Left ventricle myocardium inferior (tissue), 1 donor: ENCODE measurements at regions not wholly inside any gene's neighbourhood (a gene's known extent, or its start where the extent isn't known, plus 50 kb on each side); places are given as distances from the start of the nearest gene placed in this dataset. TPM values are rescaled to one million over a fixed set of nuclear protein-coding genes. Genes with fewer than 3 reads are reported as not detected.
"Not testable (repeated sequence)": the region's sequence is repeated elsewhere in the genome, so short reads cannot be mapped to it uniquely, and the experiment has no call there.

ENCODE experiments used
- DNase-seq: peaks from one replicate; pipeline ENCODE4 v3.0.0-alpha.2; 2020
- H3K27ac ChIP-seq: fragments of 200-600 bp; replicated peaks from 2 replicates; pipeline ENCODE4 v1.8.0; 2021
- H3K27me3 ChIP-seq: fragments of 200-600 bp; 2 replicates; pipeline ENCODE4 v1.8.0; 2021; ENCODE audit warnings: low read depth
- H3K36me3 ChIP-seq: fragments of 200-600 bp; 2 replicates; pipeline ENCODE4 v1.8.0; 2021
- H3K4me1 ChIP-seq: fragments of 200-600 bp; 2 replicates; pipeline ENCODE4 v1.8.0; 2021
- H3K4me3 ChIP-seq: fragments of 200-600 bp; 2 replicates; pipeline ENCODE4 v1.8.0; 2021; ENCODE audit warnings: mild to moderate bottlenecking, moderate library complexity
- H3K9me3 ChIP-seq: fragments of 200-600 bp; replicated peaks from 2 replicates; pipeline ENCODE4 v1.8.0; 2021
- intact Hi-C: fragments of 100-400 bp; cut with micrococcal nuclease; formaldehyde crosslinking; loops from one replicate; pipeline ENCODE4 v1.11.0; 2022
- microRNA-seq: library from miRNA; unstranded; fragments of <30 nt; microRNA quantifications from one replicate; pipeline ENCODE4 v1.2.0, GENCODE V29; 2020
- TF ChIP-seq, protein P1 (sequence below): fragments of 200-600 bp; IDR thresholded peaks from 2 replicates; pipeline ENCODE4 v1.8.0; 2021; ENCODE audit warnings: antibody characterized with exemption, mild to moderate bottlenecking, borderline replicate concordance
- donor health status: DM: no; HTN: yes; CAD: no; lungs with severe emphysema.

DNA sequence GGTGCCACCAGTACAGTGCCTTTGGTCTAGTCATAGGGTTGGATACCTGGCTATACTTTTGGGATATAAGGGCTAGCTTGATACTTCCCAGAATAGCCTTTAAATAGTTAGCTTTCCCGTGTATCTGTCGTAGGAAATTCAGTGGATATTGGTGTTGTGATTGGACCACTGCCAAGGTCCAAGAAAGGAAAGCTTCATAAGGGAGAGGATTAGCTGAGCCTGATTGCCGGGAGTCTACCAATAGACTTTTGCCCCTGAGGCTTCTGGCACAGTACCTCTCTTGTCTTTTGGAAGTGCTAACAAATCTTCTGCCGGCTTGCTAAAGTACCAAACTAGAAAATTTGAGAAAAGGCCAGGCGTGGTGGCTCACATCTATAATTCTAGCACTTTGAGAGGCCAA is 61.1 kb upstream of the XIST start:
- DNase-seq, result no peak
- H3K27ac ChIP-seq, result no peak overlapping the region
- no peaks in the 10 kb centered on the region for H3K36me3 ChIP-seq
- no peaks in the 10 kb centered on the region for H3K4me1 ChIP-seq
- no peaks in the 10 kb centered on the region for H3K9me3 ChIP-seq
- intact Hi-C loops, result no loop called here
- H3K27me3 ChIP-seq, result no peaks in the 10 kb centered on the region
- TF ChIP-seq, protein P1, sequence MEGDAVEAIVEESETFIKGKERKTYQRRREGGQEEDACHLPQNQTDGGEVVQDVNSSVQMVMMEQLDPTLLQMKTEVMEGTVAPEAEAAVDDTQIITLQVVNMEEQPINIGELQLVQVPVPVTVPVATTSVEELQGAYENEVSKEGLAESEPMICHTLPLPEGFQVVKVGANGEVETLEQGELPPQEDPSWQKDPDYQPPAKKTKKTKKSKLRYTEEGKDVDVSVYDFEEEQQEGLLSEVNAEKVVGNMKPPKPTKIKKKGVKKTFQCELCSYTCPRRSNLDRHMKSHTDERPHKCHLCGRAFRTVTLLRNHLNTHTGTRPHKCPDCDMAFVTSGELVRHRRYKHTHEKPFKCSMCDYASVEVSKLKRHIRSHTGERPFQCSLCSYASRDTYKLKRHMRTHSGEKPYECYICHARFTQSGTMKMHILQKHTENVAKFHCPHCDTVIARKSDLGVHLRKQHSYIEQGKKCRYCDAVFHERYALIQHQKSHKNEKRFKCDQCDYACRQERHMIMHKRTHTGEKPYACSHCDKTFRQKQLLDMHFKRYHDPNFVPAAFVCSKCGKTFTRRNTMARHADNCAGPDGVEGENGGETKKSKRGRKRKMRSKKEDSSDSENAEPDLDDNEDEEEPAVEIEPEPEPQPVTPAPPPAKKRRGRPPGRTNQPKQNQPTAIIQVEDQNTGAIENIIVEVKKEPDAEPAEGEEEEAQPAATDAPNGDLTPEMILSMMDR, result no peak
- H3K4me3 ChIP-seq, result no peak overlapping the region

GRCh38 chrX:73911946-73912345 is 59.4 kb upstream of the XIST start:
- intact Hi-C loops, DNase-seq, H3K27me3 ChIP-seq, H3K9me3 ChIP-seq, H3K4me1 ChIP-seq, H3K36me3 ChIP-seq, H3K4me3 ChIP-seq, H3K27ac ChIP-seq: not testable (repeated sequence)

- H3K27me3 ChIP-seq, H3K4me1 ChIP-seq, H3K4me3 ChIP-seq, intact Hi-C loops, H3K36me3 ChIP-seq, H3K27ac ChIP-seq, DNase-seq, H3K9me3 ChIP-seq: not testable (repeated sequence)
These were observed 53.3 kb upstream of the XIST start for GRCh38 chrX:73905749-73906374.

DNA sequence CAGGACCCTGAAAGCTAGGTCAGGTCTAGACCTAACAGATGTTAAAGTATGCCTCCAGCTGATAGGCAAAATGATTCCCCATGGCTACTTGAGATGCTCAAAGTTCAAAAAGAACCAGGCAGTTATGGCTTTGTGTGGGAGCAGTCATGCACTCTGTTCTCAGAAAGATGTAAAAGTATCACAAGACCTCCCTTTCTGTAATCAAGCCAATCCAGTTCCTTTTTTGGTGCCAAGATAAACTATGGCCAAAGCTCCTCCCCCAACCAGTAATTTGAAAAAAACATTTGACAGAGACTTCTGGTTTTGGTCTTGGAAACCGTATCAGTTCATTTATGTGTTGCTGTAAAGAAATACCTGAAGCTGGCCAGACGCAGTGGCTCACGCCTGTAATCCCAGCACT is 51.4 kb upstream of the XIST start:
- no peak for DNase-seq
- Histone ChIP-seq H3K27ac (no peak overlapping the region), H3K27me3 (no peaks in the 10 kb centered on the region), H3K4me3 (no peak overlapping the region), H3K36me3 (no peaks in the 10 kb centered on the region), H3K9me3 (peaks cover 7% of the 10 kb centered on the region), H3K4me1 (no peaks in the 10 kb centered on the region)
- TF ChIP-seq, protein P1, result no peak
- intact Hi-C loops, result no loop called here

Small RNA genes lying in the stretch of these regions (microRNA-seq; reads per million reads assigned to microRNA genes)
- gene MIR374B (not detected), gene MIR374C (not detected), gene MIR421 (336 reads per million, percentile 70 among the genes with 10 or more reads in this experiment)
